Hematopoietic multipotent progenitor cell treated with erythropoietin and hydrocortisone succinate and interleukin-3 and kit ligand, for 15 days (in vitro differentiated cells): ENCODE measurements at regions not wholly inside any gene's neighbourhood (a gene's known extent, or its start where the extent isn't known, plus 50 kb on each side); places are given as distances from the start of the nearest gene placed in this dataset.
A peak's percentile ranks its signal among the peaks of the same experiment; 100 is the strongest.

Experiments used
- DNase-seq: peaks from one replicate; pipeline ENCODE4 v3.0.0-alpha.2; 2015; ENCODE audit warnings: low spot score

GRCh38 chr1:34655875-34656240 lies 99.0 kb upstream of the GJB5 start:
- no peak for DNase-seq

- no peak for DNase-seq
These were observed 98.5 kb upstream of the GJB5 start for GRCh38 chr1:34656299-34656698.

DNA sequence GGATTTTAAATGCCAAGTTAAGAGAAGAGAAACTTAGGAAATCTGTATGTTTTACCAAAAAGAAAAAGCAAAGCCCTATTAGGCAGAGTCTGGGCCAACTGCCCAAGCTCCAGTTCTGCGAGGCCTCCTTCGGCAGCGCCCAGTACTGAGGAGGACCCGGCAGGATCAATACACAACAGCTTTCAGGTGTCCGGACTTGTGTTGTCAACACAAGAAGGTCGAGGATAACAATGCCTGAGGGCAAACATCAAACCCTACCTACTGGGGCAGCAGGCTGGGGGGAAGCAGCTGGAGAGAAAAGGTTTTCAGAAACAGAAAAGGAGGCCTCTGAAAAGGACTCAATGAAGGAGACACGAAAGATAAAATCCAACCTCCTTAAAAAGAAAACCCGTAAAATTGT lies 98.1 kb upstream of the GJB5 start:
- no peak for DNase-seq

- no peak for DNase-seq
These were observed 97.6 kb upstream of the GJB5 start for GRCh38 chr1:34657266-34657665.

GRCh38 chr1:34657849-34658248 lies 97.0 kb upstream of the GJB5 start:
- no peak for DNase-seq

- DNase-seq = peak; percentile 55
These were observed 91.8 kb upstream of the GJB5 start for GRCh38 chr1:34663031-34663430.

GRCh38 chr1:34668063-34668462 lies 86.8 kb upstream of the GJB5 start:
- DNase-seq = no peak

DNA sequence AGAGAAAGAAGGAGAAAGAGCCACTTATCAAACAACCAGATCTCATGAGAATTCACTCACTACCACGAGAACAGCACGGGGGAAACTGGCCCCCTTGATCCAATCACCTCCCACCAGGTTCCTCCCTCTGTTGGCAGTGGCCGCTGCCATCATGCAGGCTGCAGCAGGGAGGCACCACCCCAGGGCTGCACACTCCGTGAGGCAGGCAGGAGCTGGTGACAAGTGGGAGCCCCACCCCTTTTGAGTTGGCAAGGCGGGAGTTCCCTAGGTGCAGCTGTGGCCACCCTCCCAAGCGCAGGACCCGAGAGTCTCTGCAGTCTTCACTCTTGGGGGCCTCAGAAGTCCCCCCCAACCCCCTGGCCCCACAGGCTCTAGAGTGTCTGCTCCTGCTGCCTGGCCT lies 83.9 kb upstream of the GJB5 start:
- no peak for DNase-seq

GRCh38 chr1:34671887-34672286 lies 83.0 kb upstream of the GJB5 start:
- no peak for DNase-seq

DNA sequence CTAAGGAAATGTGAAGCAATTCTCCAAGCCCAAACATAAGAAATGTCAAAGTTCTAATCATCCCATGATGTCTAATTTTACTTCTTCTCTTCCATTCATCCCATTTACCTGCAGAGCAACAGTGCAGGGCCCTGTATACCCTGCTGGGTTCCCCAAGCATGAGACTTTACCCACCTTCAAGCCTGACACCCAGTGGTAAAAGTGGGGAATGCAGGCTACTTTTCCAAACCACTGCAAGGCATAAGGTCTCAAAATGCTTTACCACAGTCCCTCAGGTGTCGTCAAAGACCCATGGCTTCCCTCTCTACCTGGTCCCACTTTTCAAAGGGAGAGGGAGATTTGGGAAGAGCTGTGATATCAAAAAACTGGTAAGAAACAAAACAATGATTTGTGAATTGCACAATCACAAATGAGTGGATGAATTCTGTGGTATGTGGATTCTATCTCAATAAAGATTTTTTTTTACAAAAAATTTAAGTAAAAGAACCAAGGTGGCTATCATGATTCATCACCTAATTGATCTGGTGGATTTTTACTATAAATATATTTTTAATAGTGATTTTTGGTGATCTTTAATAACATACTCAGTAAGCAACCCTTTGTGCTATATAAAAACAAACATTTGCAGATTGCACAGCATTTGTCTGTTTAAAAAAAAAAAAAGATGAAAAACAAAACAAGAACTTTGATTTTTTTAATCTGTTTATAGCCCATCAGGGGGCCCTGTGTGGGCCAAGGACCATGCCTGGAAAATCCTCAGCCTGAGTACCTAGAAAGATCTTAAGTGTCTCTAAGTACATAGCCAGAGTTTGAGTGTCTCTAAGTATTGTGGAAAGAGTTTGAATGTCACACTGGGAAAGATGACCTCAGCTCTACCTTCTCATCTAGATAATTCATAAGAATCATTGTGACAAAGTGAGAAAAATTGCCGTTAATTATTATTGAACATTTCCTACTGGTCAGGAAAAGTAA lies 73.1 kb upstream of the GJB5 start:
- peak; percentile 23 for DNase-seq

DNA sequence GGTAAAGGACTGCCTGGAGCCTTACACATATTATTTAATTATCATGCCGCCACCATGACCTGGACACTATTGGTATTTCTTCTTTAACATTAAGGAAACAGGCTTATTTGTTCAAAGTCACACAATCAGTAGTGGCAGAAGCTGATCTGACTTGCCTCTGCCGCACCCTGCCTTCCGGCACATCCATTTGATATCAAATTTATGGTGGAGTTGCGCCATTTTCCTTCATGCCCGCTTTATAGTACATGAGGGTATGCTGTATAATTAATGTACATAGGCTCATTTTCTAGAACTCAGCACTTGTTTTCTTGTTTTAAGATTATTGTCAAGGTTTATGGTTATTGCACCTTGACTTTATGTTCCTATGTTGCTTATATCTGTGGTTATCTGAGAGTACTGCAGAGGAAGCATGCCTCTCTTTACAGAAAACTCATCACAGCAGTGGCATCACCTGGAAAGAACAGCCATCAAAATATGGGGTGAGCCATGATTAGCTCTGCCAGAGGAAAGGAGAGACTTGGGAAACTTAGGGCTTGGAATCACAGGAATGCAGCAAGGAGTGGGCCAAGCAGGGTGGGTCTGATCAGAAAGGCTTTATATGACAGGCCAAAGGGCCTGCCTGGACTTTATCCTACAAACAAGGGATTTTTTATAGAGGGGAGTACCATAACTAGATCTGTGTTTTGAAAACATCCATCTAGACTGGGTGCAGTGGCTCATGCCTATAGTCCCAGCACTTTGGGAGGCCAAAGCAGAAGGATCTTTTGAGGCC lies 72.2 kb upstream of the GJB5 start:
- no peak for DNase-seq

DNA sequence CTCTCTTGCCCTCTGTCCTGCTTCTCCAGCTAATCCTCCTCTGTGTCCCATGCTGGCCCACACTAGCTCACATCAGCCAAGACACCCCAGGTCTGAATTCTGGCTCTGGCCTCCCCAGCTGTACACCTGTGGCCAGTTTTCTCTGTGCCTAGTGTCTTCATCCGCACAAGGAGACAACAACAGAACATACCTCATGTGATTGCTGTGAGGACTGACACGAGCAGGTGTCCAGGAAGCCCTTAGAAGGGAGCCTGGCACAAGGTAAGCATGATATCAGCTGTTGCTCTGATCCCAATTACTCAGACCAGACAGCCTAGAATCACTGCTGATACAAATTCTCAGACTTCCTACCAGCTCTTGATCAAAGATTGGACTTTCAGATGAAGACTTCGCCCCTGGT lies 71.2 kb upstream of the GJB5 start:
- DNase-seq = no peak

DNA sequence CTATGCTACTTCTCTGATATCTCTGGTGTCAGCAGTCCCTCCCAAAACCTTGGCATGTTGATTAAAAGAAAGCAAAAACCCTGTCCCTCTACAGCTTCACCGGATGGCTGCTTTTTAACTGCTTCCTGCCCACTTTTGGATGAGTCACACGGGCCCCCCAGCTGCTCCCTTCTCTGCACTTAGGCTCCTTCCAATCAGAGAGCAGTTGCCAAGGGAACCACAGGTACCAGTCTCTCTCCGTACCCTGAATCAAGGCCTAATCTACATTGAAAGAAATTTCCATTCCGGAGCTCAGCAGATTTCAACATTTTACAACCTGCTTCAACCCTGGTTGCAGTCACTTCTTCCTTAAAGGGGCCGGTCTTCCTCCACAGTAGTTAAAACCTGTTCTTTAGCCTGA lies 70.6 kb upstream of the GJB5 start:
- no peak for DNase-seq

DNA sequence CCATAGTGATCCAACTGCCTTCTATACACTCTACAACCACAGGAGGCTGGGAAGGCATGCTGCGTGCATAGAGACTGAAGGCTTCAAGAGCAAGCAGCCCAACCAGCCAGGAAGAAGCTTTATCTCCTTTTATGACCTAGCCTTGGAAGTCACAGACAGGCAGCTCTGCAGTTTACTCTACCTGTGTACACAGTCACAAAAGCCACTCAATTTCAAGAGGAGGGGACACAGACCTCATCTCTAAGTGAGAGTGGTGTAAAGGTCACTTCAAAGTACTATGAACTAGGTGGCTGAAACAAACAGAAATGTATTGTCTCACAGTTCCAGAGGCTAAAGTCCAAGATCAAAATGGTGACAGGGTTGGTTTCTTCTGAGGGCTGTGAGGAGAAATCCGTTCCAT lies 69.6 kb upstream of the GJB5 start:
- DNase-seq = no peak

DNA sequence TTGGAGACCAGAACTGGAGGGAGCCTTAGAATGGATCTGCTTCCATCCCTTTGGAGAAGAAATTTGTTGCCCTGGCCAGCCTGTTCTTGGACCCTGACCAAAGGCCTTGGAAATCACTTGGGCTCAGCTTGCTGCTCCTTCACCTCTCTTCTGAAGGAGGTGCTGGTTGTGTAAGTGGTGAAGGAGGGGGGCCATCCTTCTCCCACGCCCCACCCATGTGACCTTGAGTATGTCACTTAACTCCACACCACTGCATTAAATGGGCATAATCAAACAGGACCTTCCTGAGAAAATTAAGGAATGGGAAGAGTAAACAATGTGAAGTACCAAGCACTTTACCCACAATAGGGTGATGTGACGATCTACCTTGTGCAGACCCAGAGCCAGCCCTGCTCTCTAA lies 68.3 kb upstream of the GJB5 start:
- DNase-seq = no peak

- no peak for DNase-seq
These were observed 66.7 kb upstream of the GJB5 start for GRCh38 chr1:34688006-34688741.

- no peak for DNase-seq
These were observed 64.6 kb upstream of the GJB5 start for GRCh38 chr1:34690269-34690668.

DNA sequence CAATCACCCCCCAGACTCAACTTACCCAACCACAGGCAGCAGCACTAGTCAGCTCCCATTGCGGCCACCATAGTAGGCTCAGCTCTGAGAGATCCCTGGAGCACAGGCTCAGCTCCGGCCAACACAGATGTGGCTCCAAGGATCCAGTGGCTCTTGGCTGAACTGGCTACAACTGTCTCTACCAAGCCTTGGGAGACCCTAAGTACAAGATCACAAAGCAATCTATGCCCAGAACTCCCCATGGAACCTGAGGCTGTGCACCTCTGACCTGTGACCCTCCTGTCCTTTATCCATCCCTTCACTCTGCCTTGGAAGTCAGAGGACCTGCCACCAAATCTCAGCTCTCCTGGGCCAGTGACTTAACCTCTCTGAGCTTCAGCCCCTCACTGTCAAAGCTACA lies 61.8 kb upstream of the GJB5 start:
- DNase-seq = no peak

DNA sequence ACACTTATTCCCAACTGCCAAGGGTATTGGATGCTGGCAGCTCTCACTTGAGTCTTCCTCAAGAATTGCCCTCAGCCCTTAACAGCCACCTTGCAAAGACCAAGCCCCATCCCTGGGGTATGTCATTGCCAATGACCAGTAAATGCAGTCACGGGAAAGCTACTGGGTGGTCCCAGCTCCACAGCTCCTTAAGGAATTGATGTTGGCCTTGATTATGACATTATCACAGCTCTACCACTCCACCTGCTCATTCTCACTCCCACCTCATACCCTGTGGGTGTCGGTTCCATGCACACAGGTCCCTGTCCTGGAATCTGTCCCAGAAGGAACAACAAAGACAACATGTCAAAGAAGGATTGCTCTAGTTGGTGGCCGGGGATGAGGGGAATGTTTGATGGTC lies 60.5 kb upstream of the GJB5 start:
- DNase-seq = no peak

- no peak for DNase-seq
These were observed 59.3 kb upstream of the GJB5 start for GRCh38 chr1:34695580-34695979.

GRCh38 chr1:34696230-34696629 lies 58.6 kb upstream of the GJB5 start:
- DNase-seq = no peak

- no peak for DNase-seq
These were observed 57.9 kb upstream of the GJB5 start for GRCh38 chr1:34696981-34697380.

DNA sequence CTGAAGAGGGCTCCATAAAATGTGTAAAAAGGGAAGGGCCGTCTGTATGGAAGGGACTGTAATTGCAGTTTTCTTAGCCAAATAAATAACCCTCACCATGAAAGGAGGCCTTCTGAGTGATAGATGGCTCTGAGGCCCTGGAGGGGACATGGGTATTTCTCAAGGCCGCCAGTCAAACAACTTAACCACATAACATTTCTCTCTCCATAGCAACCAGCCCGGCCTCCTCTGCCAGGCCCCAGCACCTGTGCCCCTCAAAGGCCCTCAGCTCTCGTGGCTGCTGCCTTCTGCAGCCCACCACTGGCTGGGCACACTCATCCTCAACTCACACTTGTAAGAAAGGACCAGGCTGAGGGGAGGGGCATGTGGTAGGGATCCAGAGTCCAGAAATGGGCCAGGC lies 57.0 kb upstream of the GJB5 start:
- DNase-seq = no peak
